ENCODE measurements at regions not wholly inside any gene's neighbourhood (a gene's known extent, or its start where the extent isn't known, plus 50 kb on each side); places are given as distances from the start of the nearest gene placed in this dataset.
"Not testable (repeated sequence)": the region's sequence is repeated elsewhere in the genome, so short reads cannot be mapped to it uniquely, and the experiment has no call there.

GRCh38 chr7:148489678-148490077, 100.9 kb upstream of the C7orf33 start:
- no peak for TF ChIP-seq JUND (IDR thresholded peaks at IDR 0.05; ENCODE audit: low read depth)
- in situ Hi-C loops (cut with HindIII; ENCODE audit: low pct_unique_long_range_greater_than_20kb, low sequenced_read_pairs), result no loop called here
- DNase-seq (ENCODE audit: low read depth in 1 of 2, low spot score in 1 of 2), result no peak

GRCh38 chr7:148492157-148492860, 98.3 kb upstream of the C7orf33 start:
- no peak for DNase-seq (ENCODE audit: low read depth in 1 of 2, low spot score in 1 of 2)
- in situ Hi-C loops (cut with HindIII; ENCODE audit: low pct_unique_long_range_greater_than_20kb, low sequenced_read_pairs), result no loop called here
- TF ChIP-seq JUND (IDR thresholded peaks at IDR 0.05; ENCODE audit: low read depth), result no peak

GRCh38 chr7:148495605-148496004, 95.0 kb upstream of the C7orf33 start:
- no peak for TF ChIP-seq JUND (IDR thresholded peaks at IDR 0.05; ENCODE audit: low read depth)
- in situ Hi-C loops (cut with HindIII; ENCODE audit: low pct_unique_long_range_greater_than_20kb, low sequenced_read_pairs), result no loop called here
- no peak for DNase-seq (ENCODE audit: low read depth in 1 of 2, low spot score in 1 of 2)

GRCh38 chr7:148500978-148501377, 89.6 kb upstream of the C7orf33 start:
- TF ChIP-seq JUND (IDR thresholded peaks at IDR 0.05; ENCODE audit: low read depth), result no peak
- DNase-seq (ENCODE audit: low read depth in 1 of 2, low spot score in 1 of 2), result no peak
- in situ Hi-C loops (cut with HindIII; ENCODE audit: low pct_unique_long_range_greater_than_20kb, low sequenced_read_pairs), result no loop called here

GRCh38 chr7:148503900-148504487, 86.6 kb upstream of the C7orf33 start:
- no peak for TF ChIP-seq JUND (IDR thresholded peaks at IDR 0.05; ENCODE audit: low read depth)
- in situ Hi-C loops (cut with HindIII; ENCODE audit: low pct_unique_long_range_greater_than_20kb, low sequenced_read_pairs), result no loop called here
- DNase-seq (ENCODE audit: low read depth in 1 of 2, low spot score in 1 of 2), result peak in 1 of 2 experiments; percentile 41

DNA sequence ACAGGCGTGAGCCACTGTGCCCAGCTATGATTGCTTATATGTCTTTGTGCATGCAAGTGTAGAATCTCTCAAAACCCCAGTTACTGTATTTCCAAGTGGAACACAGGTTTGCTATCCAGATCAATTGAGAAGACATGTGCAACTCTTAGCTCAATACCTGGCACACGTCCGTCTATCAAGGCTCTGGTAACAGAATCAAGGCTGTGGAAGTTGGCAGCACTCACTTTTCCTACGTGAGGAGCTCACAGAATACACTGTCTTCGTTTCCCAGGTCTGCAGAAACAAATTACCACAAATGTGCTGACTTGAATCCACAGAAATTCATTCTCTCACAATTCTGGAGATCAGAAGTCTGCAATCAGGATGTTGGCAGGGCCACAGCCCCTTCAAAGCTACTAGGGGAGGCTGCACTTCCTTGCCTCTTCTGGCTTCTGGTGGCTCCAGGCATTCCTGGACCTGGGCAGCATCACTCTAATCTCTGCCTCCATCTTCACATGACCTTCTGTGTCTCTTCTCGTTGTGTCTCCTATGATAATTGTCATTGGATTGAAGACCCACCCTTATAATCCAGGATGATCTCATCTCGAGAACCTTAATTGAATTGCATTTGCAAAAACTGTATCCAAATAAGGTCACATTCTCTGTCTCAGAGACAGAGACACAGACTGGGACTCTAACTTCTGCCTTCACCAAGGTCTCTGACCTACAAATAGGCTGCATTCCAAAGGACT, 84.8 kb upstream of the C7orf33 start:
- in situ Hi-C loops (cut with HindIII; ENCODE audit: low pct_unique_long_range_greater_than_20kb, low sequenced_read_pairs), result no loop called here
- no peak for DNase-seq (ENCODE audit: low read depth in 1 of 2, low spot score in 1 of 2)
- TF ChIP-seq JUND (IDR thresholded peaks at IDR 0.05; ENCODE audit: low read depth), result no peak

- in situ Hi-C loops (cut with HindIII; ENCODE audit: low pct_unique_long_range_greater_than_20kb, low sequenced_read_pairs); DNase-seq (ENCODE audit: low read depth in 1 of 2, low spot score in 1 of 2): not testable (repeated sequence)
Measured at GRCh38 chr7:148507064-148507573, 83.4 kb upstream of the C7orf33 start.

DNA sequence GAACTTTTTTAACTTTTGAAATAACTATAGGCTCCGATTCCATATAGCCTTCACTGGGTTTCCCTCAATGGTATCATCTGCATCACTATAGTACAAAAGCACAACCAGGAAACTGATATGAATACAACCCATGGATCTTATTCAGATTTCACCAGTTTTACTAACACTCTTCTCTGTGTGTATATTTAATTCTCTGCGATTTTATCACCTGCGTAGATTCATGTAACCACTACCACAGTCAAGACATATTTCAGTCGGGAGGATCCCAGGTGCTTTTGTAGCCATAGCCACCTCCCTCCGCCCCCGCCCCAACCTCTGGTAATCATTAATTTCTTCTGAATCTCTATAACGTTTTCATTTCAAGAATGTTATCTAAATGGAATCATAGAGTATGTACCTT, 82.8 kb upstream of the C7orf33 start:
- in situ Hi-C loops (cut with HindIII; ENCODE audit: low pct_unique_long_range_greater_than_20kb, low sequenced_read_pairs), result no loop called here
- TF ChIP-seq JUND (IDR thresholded peaks at IDR 0.05; ENCODE audit: low read depth), result no peak
- DNase-seq (ENCODE audit: low read depth in 1 of 2, low spot score in 1 of 2), result no peak

GRCh38 chr7:148514236-148514635, 76.3 kb upstream of the C7orf33 start:
- DNase-seq (ENCODE audit: low read depth in 1 of 2, low spot score in 1 of 2), result no peak
- TF ChIP-seq JUND (IDR thresholded peaks at IDR 0.05; ENCODE audit: low read depth), result no peak
- in situ Hi-C loops (cut with HindIII; ENCODE audit: low pct_unique_long_range_greater_than_20kb, low sequenced_read_pairs), result no loop called here

DNA sequence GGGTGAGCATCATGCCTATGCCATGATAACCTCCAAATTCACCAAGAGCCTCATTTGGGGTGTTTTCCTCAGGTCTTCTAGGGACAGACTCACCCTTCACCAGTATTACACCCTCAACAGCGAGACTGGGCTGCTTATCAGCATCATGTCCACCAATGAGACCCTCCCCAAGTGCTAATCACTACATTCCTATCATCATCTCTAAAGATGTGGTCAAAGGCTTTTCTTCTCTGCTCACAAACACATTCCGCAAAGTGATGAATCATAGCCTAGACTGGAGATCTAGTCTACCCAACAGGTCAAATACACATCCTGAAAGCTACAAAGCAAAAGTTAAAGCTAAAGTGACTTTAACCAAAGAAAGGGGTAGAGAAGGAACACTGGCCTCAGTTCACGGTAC, 75.3 kb upstream of the C7orf33 start:
- DNase-seq (ENCODE audit: low read depth in 1 of 2, low spot score in 1 of 2), result no peak
- no peak for TF ChIP-seq JUND (IDR thresholded peaks at IDR 0.05; ENCODE audit: low read depth)
- in situ Hi-C loops (cut with HindIII; ENCODE audit: low pct_unique_long_range_greater_than_20kb, low sequenced_read_pairs), result no loop called here

- no peak for DNase-seq (ENCODE audit: low read depth in 1 of 2, low spot score in 1 of 2)
- no peak for TF ChIP-seq JUND (IDR thresholded peaks at IDR 0.05; ENCODE audit: low read depth)
- in situ Hi-C loops (cut with HindIII; ENCODE audit: low pct_unique_long_range_greater_than_20kb, low sequenced_read_pairs), result no loop called here
Measured at GRCh38 chr7:148515728-148516695, 74.6 kb upstream of the C7orf33 start.

DNA sequence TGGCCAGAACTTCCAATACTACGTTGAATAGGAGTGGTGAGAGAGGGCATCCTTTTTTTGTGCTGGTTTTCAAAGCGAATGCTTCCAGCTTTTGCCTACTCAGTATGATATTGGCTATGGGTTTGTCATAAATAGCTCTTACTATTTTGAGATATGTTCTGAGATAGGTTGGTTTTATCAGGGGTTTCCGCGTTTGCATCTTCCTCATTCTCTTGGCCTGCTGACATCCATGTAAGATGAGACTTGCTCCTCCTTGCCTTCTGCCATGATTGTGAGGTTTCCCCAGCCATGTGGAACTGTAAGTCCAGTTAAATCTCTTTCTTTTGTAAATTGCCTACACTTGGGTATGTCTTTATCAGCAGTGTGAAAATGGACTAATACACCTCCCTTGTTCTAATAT, 71.2 kb upstream of the C7orf33 start:
- DNase-seq (ENCODE audit: low read depth in 1 of 2, low spot score in 1 of 2); in situ Hi-C loops (cut with HindIII; ENCODE audit: low pct_unique_long_range_greater_than_20kb, low sequenced_read_pairs): not testable (repeated sequence)
